H9 (cell line): ENCODE measurements at regions not wholly inside any gene's neighbourhood (a gene's known extent, or its start where the extent isn't known, plus 50 kb on each side); places are given as distances from the start of the nearest gene placed in this dataset.

ENCODE experiments used
- DNase-seq: peaks from one replicate; pipeline ENCODE4 v3.0.0-alpha.2; 2017
- H2AFZ ChIP-seq: one replicate; pipeline ENCODE4 v1.6.1; 2013; ENCODE audit warnings: mild to moderate bottlenecking, low read length, control low read depth, moderate library complexity
- H2AK5ac ChIP-seq: 2 replicates; pipeline ENCODE4 v1.6.1; 2013; ENCODE audit warnings: low read length, control low read depth, mixed read lengths; ENCODE audit not compliant: insufficient read length
- H2BK120ac ChIP-seq: one replicate; pipeline ENCODE4 v1.6.1; 2013; ENCODE audit warnings: low read depth, mild to moderate bottlenecking, low read length, control low read depth, inconsistent platforms; ENCODE audit not compliant: poor library complexity, severe bottlenecking
- H2BK12ac ChIP-seq: 2 replicates; pipeline ENCODE4 v1.6.1; 2013; ENCODE audit warnings: low read length, control low read depth, mixed read lengths, low read depth; ENCODE audit not compliant: insufficient read length
- H2BK15ac ChIP-seq: 2 replicates; pipeline ENCODE4 v1.6.1; 2013; ENCODE audit warnings: low read depth, low read length, control low read depth
- H2BK20ac ChIP-seq: one replicate; pipeline ENCODE4 v1.6.1; 2013; ENCODE audit warnings: low read depth, mild to moderate bottlenecking, low read length, control low read depth, inconsistent platforms; ENCODE audit not compliant: poor library complexity, severe bottlenecking
- H2BK5ac ChIP-seq: 2 replicates; pipeline ENCODE4 v1.6.1; 2013; ENCODE audit warnings: low read length, control low read depth, mixed read lengths; ENCODE audit not compliant: insufficient read length
- H3K14ac ChIP-seq: 2 replicates; pipeline ENCODE4 v1.6.1; 2013; ENCODE audit warnings: low read length, control low read depth; ENCODE audit not compliant: insufficient read depth
- H3K18ac ChIP-seq: 2 replicates; pipeline ENCODE4 v1.6.1; 2013; ENCODE audit warnings: low read depth, mild to moderate bottlenecking, mixed read lengths, low read length, control low read depth; ENCODE audit not compliant: insufficient read length
- H3K23ac ChIP-seq: 2 replicates; pipeline ENCODE4 v1.6.1; 2013; ENCODE audit warnings: low read length, control low read depth, mixed read lengths, low read depth; ENCODE audit not compliant: insufficient read length
- H3K23me2 ChIP-seq: 2 replicates; pipeline ENCODE4 v1.6.1; 2013; ENCODE audit warnings: low read depth, mild to moderate bottlenecking, mixed read lengths, low read length, control low read depth; ENCODE audit not compliant: insufficient read length, poor library complexity, severe bottlenecking
- H3K27ac ChIP-seq: 2 replicates; pipeline ENCODE4 v1.5.1; 2013; ENCODE audit warnings: low read length, control low read depth, mixed read lengths, low read depth; ENCODE audit not compliant: insufficient read length
- H3K27me3 ChIP-seq: 2 replicates; pipeline ENCODE4 v1.6.1; 2013; ENCODE audit warnings: low read length, control low read depth, inconsistent platforms; ENCODE audit not compliant: insufficient read depth
- H3K4ac ChIP-seq: 2 replicates; pipeline ENCODE4 v1.6.1; 2013; ENCODE audit warnings: low read depth, mild to moderate bottlenecking, control low read depth, inconsistent platforms, low read length, moderate library complexity
- H3K4me1 ChIP-seq: 2 replicates; pipeline ENCODE4 v1.6.1; 2013; ENCODE audit warnings: low read length, control low read depth, inconsistent platforms; ENCODE audit not compliant: insufficient read depth
- H3K4me2 ChIP-seq: 2 replicates; pipeline ENCODE4 v1.6.1; 2013; ENCODE audit warnings: low read length, control low read depth, mixed read lengths; ENCODE audit not compliant: insufficient read length, insufficient read depth
- H3K56ac ChIP-seq: 2 replicates; pipeline ENCODE4 v1.6.1; 2013; ENCODE audit warnings: low read depth, mild to moderate bottlenecking, mixed read lengths, low read length, control low read depth; ENCODE audit not compliant: insufficient read length
- H3K79me1 ChIP-seq: 2 replicates; pipeline ENCODE4 v1.6.1; 2013; ENCODE audit warnings: low read depth, mild to moderate bottlenecking, moderate library complexity, low read length, control low read depth, inconsistent platforms; ENCODE audit not compliant: insufficient read depth, poor library complexity, severe bottlenecking
- H3K79me2 ChIP-seq: 2 replicates; pipeline ENCODE4 v1.6.1; 2013; ENCODE audit warnings: low read length, control low read depth, inconsistent platforms; ENCODE audit not compliant: insufficient read depth
- H3K9ac ChIP-seq: 2 replicates; pipeline ENCODE4 v1.6.1; 2013; ENCODE audit warnings: low read length, control low read depth, mixed read lengths; ENCODE audit not compliant: insufficient read length; ENCODE audit errors: extremely low read depth
- H3K9me3 ChIP-seq: one replicate; pipeline ENCODE4 v1.6.1; 2013; ENCODE audit warnings: low read depth, low read length, inconsistent platforms; ENCODE audit not compliant: control insufficient read depth
- H3T11ph ChIP-seq: one replicate; pipeline ENCODE4 v1.6.1; 2013; ENCODE audit warnings: mild to moderate bottlenecking, low read length, control low read depth, inconsistent platforms
- H4K20me1 ChIP-seq: one replicate; pipeline ENCODE4 v1.6.1; 2013; ENCODE audit not compliant: control insufficient read depth, insufficient read length, insufficient read depth
- H4K5ac ChIP-seq: 2 replicates; pipeline ENCODE4 v1.6.1; 2013; ENCODE audit warnings: low read depth, mild to moderate bottlenecking, mixed read lengths, low read length, control low read depth; ENCODE audit not compliant: insufficient read length
- H4K8ac ChIP-seq: replicated peaks from 2 replicates; pipeline ENCODE4 v1.6.1; 2013; ENCODE audit warnings: low read length, control low read depth, mixed read lengths, low read depth; ENCODE audit not compliant: insufficient read length
- H4K91ac ChIP-seq: 2 replicates; pipeline ENCODE4 v1.6.1; 2013; ENCODE audit warnings: low read depth, mild to moderate bottlenecking, moderate library complexity, mixed read lengths, low read length, control low read depth; ENCODE audit not compliant: insufficient read length
- H3K27ac Mint-ChIP-seq, 3 experiments: 2 replicates in 2 of 3; 3 replicates in 1 of 3; pipeline ENCODE4 v1.8.0; 2020 to 2021; ENCODE audit warnings: mixed read lengths in 3 of 3, mild to moderate bottlenecking in 1 of 3, moderate library complexity in 1 of 3
- H3K27me3 Mint-ChIP-seq: 2 replicates; pipeline ENCODE4 v1.8.0; 2021; ENCODE audit warnings: low read depth, mild to moderate bottlenecking, moderate library complexity, mixed read lengths
- H3K36me3 Mint-ChIP-seq, 3 experiments: 2 replicates in 2 of 3; 3 replicates in 1 of 3; pipeline ENCODE4 v1.8.0; 2020 to 2021; ENCODE audit warnings: low read depth in 3 of 3, mixed read lengths in 3 of 3; ENCODE audit not compliant: insufficient read depth in 1 of 3
- H3K4me1 Mint-ChIP-seq, 2 experiments: 2 replicates each; pipeline ENCODE4 v1.8.0; 2020; ENCODE audit warnings: mixed read lengths in 2 of 2
- H3K4me3 Mint-ChIP-seq, 2 experiments: 2 replicates in 1 of 2; 3 replicates in 1 of 2; pipeline ENCODE4 v1.8.0; 2020 to 2021; ENCODE audit warnings: mild to moderate bottlenecking in 2 of 2, mixed read lengths in 2 of 2, moderate library complexity in 1 of 2
- H3K9me3 Mint-ChIP-seq, 2 experiments: 2 replicates in 1 of 2; 3 replicates in 1 of 2; pipeline ENCODE4 v1.8.0; 2020; ENCODE audit warnings: mild to moderate bottlenecking in 2 of 2, mixed read lengths in 2 of 2, moderate library complexity in 1 of 2
- CTCF ChIP-seq: fragments of 200-600 bp; sonication (generic); conservative IDR thresholded peaks from 3 replicates; pipeline ENCODE4 v1.8.0; 2021; ENCODE audit warnings: antibody characterized with exemption, mild to moderate bottlenecking
- WGBS: extraction: QIAGEN DNeasy Blood & Tissue Kit; methylation state at CpG from one replicate; pipeline ENCODE4 v1.1.7; 2013; ENCODE audit warnings: missing lambda C conversion rate, low lambda C conversion rate, mixed read lengths; ENCODE audit not compliant: insufficient read length; ENCODE audit errors: extremely low coverage; 5-methylcytosine and 5-hydroxymethylcytosine counted together

- Histone ChIP-seq H4K20me1 (no peaks in the 10 kb centered on the region), H3K23ac (no peak overlapping the region), H2AK5ac (no peak overlapping the region), H4K5ac (no peak overlapping the region), H3K27ac (no peak overlapping the region), H2BK15ac (no peak overlapping the region), H3K23me2 (no peaks in the 10 kb centered on the region), H4K91ac (no peak overlapping the region), H3K56ac (no peak overlapping the region), H2BK5ac (no peak overlapping the region), H3K9ac (no peak overlapping the region), H3K79me2 (no peaks in the 10 kb centered on the region), H3K4me2 (no peak overlapping the region), H3K4me1 (no peaks in the 10 kb centered on the region; the same call in 1 of the 2 replicates), H2BK120ac (no peak overlapping the region), H3K27me3 (no peaks in the 10 kb centered on the region), H3T11ph (no peak overlapping the region), H2BK20ac (no peak overlapping the region), H2AFZ (no peak overlapping the region), H3K4ac (no peak overlapping the region), H2BK12ac (no peak overlapping the region), H3K14ac (no peak overlapping the region), H3K79me1 (no peaks in the 10 kb centered on the region), H3K18ac (no peak overlapping the region), H4K8ac (no peak overlapping the region), H3K9me3 (no peaks in the 10 kb centered on the region)
- no CpG with 5 or more reads among the region's 5 CpGs for WGBS
- no peak for DNase-seq
- Mint-ChIP-seq H3K27me3 (no peaks in the 10 kb centered on the region), H3K36me3 (no peaks in the 10 kb centered on the region), H3K27ac (no peak overlapping the region), H3K4me3 (no peak overlapping the region), H3K9me3 (no peaks in the 10 kb centered on the region), H3K4me1 (peaks cover 5% of the 10 kb centered on the region in 2 experiments)
- TF ChIP-seq CTCF, result no peak
Measured at GRCh38 chr18:75802681-75803080, 375.2 kb upstream of the SMIM21 start.
